ENCODE measurements at regions not wholly inside any gene's neighbourhood (a gene's known extent, or its start where the extent isn't known, plus 50 kb on each side); places are given as distances from the start of the nearest gene placed in this dataset.
"Not testable (repeated sequence)": the region's sequence is repeated elsewhere in the genome, so short reads cannot be mapped to it uniquely, and the experiment has no call there.

- DNase-seq (ENCODE audit: low spot score) = not testable (repeated sequence)
Measured at GRCh38 chr16:88148078-88148477, 196.8 kb downstream of the BANP start.

- not testable (repeated sequence) for DNase-seq (ENCODE audit: low spot score)
Measured at GRCh38 chr16:88148682-88149081, 197.4 kb downstream of the BANP start.

- not testable (repeated sequence) for DNase-seq (ENCODE audit: low spot score)
Measured at GRCh38 chr16:88149158-88149603, 197.9 kb downstream of the BANP start.

GRCh38 chr16:88149663-88150062 lies 198.4 kb downstream of the BANP start:
- DNase-seq (ENCODE audit: low spot score) = not testable (repeated sequence)

GRCh38 chr16:88150456-88151128 lies 199.4 kb downstream of the BANP start:
- DNase-seq (ENCODE audit: low spot score) = peak; percentile 23

GRCh38 chr16:88151129-88151499 lies 199.9 kb downstream of the BANP start:
- DNase-seq (ENCODE audit: low spot score) = peak; percentile 63

GRCh38 chr16:88151859-88152843 lies 200.9 kb downstream of the BANP start:
- not testable (repeated sequence) for DNase-seq (ENCODE audit: low spot score)

GRCh38 chr16:88152879-88153278 lies 201.6 kb downstream of the BANP start:
- not testable (repeated sequence) for DNase-seq (ENCODE audit: low spot score)

- DNase-seq (ENCODE audit: low spot score) = not testable (repeated sequence)
Measured at GRCh38 chr16:88153516-88153915, 202.3 kb downstream of the BANP start.

GRCh38 chr16:88154886-88155285 lies 203.7 kb downstream of the BANP start:
- not testable (repeated sequence) for DNase-seq (ENCODE audit: low spot score)

GRCh38 chr16:88155681-88156080 lies 204.4 kb downstream of the BANP start:
- not testable (repeated sequence) for DNase-seq (ENCODE audit: low spot score)

GRCh38 chr16:88156640-88157283 lies 205.5 kb downstream of the BANP start:
- DNase-seq (ENCODE audit: low spot score) = not testable (repeated sequence)

- DNase-seq (ENCODE audit: low spot score) = not testable (repeated sequence)
Measured at GRCh38 chr16:88157686-88158085, 206.5 kb downstream of the BANP start.

GRCh38 chr16:88158256-88159045 lies 207.2 kb downstream of the BANP start:
- not testable (repeated sequence) for DNase-seq (ENCODE audit: low spot score)

GRCh38 chr16:88159046-88159896 lies 208.0 kb downstream of the BANP start:
- not testable (repeated sequence) for DNase-seq (ENCODE audit: low spot score)

GRCh38 chr16:88159897-88160335 lies 208.7 kb downstream of the BANP start:
- not testable (repeated sequence) for DNase-seq (ENCODE audit: low spot score)

GRCh38 chr16:88161191-88161590 lies 210.0 kb downstream of the BANP start:
- not testable (repeated sequence) for DNase-seq (ENCODE audit: low spot score)

- DNase-seq (ENCODE audit: low spot score) = not testable (repeated sequence)
Measured at GRCh38 chr16:88161623-88162275, 210.5 kb downstream of the BANP start.

- not testable (repeated sequence) for DNase-seq (ENCODE audit: low spot score)
Measured at GRCh38 chr16:88162778-88163177, 211.5 kb downstream of the BANP start.

All from HT-29 (cell line).